Panc1 (cell line): ENCODE measurements at regions not wholly inside any gene's neighbourhood (a gene's known extent, or its start where the extent isn't known, plus 50 kb on each side); places are given as distances from the start of the nearest gene placed in this dataset.

Experiments used
- ATAC-seq: fragments of 200-7000 bp; cut with Tn5 transposase; 2 replicates; pipeline ENCODE4 v1.9.1; 2020; ENCODE audit warnings: mild to moderate bottlenecking, moderate library complexity
- BruUV-seq: library from RNA; stranded (reverse); fragments of 400-500 nt; replicated peaks from 2 replicates; lab custom pipeline; 2021; lab: Mats Ljungman, UMichigan
- CTCF ChIA-PET: fragments of 300-600 bp; sonication (Branson Sonifier 250); formaldehyde crosslinking; loops from one replicate; lab custom pipeline; 2022; ENCODE audit warnings: antibody characterized with exemption; lab: Charles Lee
- POLR2A ChIA-PET: fragments of 300-600 bp; sonication (Branson Sonifier 250); formaldehyde crosslinking; loops from one replicate; lab custom pipeline; 2022; ENCODE audit warnings: antibody characterized with exemption; lab: Charles Lee
- DNase-seq: peaks from one replicate; pipeline ENCODE4 v3.0.0-alpha.2; 2010; ENCODE audit warnings: low read depth, low spot score
- H3K27ac ChIP-seq: 2 replicates; pipeline ENCODE4 v1.5.1; 2011; ENCODE audit warnings: mild to moderate bottlenecking, low read length, inconsistent platforms
- H3K27me3 ChIP-seq: fragments of 200-500 bp; sonication (Bioruptor generic); 2 replicates; pipeline ENCODE4 v1.6.0; 2014; ENCODE audit warnings: low read length, inconsistent platforms; ENCODE audit not compliant: control insufficient read depth, insufficient read depth
- H3K36me3 ChIP-seq: fragments of 200-500 bp; sonication (Bioruptor generic); 2 replicates; pipeline ENCODE4 v1.5.1; 2014; ENCODE audit warnings: inconsistent platforms, mild to moderate bottlenecking, low read length, moderate library complexity; ENCODE audit not compliant: control insufficient read depth, insufficient read depth
- H3K4me1 ChIP-seq: 2 replicates; pipeline ENCODE4 v1.5.1; 2011; ENCODE audit warnings: inconsistent platforms, mild to moderate bottlenecking, low read length, moderate library complexity; ENCODE audit not compliant: control insufficient read depth, insufficient read depth
- H3K4me3 ChIP-seq, 2 experiments: 2 replicates each; pipeline ENCODE4 v1.5.1; 2011 to 2012; ENCODE audit warnings: low read depth in 2 of 2, low read length in 2 of 2, mild to moderate bottlenecking in 2 of 2, inconsistent platforms in 1 of 2, moderate library complexity in 1 of 2
- H3K9me3 ChIP-seq: fragments of 200-500 bp; sonication (Bioruptor generic); 2 replicates; pipeline ENCODE4 v1.5.1; 2014; ENCODE audit warnings: low read depth, mild to moderate bottlenecking, inconsistent platforms, low read length, moderate library complexity; ENCODE audit not compliant: control insufficient read depth, insufficient read depth
- CTCF ChIP-seq: fragments of 450-650 bp; IDR thresholded peaks from 2 replicates; pipeline ENCODE4 v1.5.1; 2017; ENCODE audit warnings: mild to moderate bottlenecking
- POLR2AphosphoS5 ChIP-seq: IDR thresholded peaks from 2 replicates; pipeline ENCODE4 v1.6.1; 2012; ENCODE audit warnings: mild to moderate bottlenecking, low read depth, low read length, moderate library complexity
- REST ChIP-seq, 2 experiments: IDR thresholded peaks; 2 replicates each; pipeline ENCODE4 v1.6.1; 2011 to 2012; ENCODE audit warnings: low read depth in 2 of 2, control low read depth in 1 of 2, low read length in 1 of 2, mild to moderate bottlenecking in 1 of 2, moderate library complexity in 1 of 2; ENCODE audit not compliant: insufficient read depth in 1 of 2
- SIN3A ChIP-seq: IDR thresholded peaks from 2 replicates; pipeline ENCODE4 v1.6.1; 2012; ENCODE audit warnings: low read depth, mild to moderate bottlenecking, low read length, moderate library complexity, borderline replicate concordance; ENCODE audit not compliant: insufficient read depth
- TCF7L2 ChIP-seq: IDR thresholded peaks from 2 replicates; pipeline ENCODE4 v1.6.1; 2011; ENCODE audit warnings: mild to moderate bottlenecking, low read depth, low read length, inconsistent platforms
- in situ Hi-C: cut with HindIII; loops from 2 replicates; pipeline ENCODE4 v1.10.0; 2016; ENCODE audit warnings: low sequenced_read_pairs, low pct_unique_long_range_greater_than_20kb
- intact Hi-C: fragments of 100-400 bp; cut with micrococcal nuclease; formaldehyde crosslinking; loops from one replicate; pipeline ENCODE4 v1.10.0; 2022; ENCODE audit not compliant: unreplicated experiment

DNA sequence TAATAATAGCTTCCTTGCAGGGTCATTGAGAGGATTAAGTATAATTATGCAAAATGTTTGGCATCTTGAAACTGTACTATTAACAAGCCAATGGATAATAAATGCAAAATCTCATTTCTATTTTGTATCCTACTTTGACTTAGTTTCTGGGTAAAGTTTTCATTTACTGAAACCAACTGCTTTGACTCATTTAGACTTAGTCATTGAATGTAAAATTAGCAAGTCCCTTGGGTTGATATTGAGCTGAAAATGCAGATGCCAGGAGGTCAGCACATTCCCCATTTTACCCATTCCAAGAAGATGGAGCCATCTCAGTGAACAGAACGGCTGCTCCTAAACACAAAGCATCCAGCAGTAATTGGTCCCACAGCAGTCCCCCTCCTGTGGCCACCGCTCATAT is 74.7 kb upstream of the GATB start:
- Histone ChIP-seq H3K27me3 (no peaks in the 10 kb centered on the region; the same call in 1 of the 2 replicates), H3K4me3 (no peak overlapping the region), H3K9me3 (no peaks in the 10 kb centered on the region), H3K36me3 (no peaks in the 10 kb centered on the region), H3K4me1 (no peaks in the 10 kb centered on the region), H3K27ac (no peak overlapping the region)
- intact Hi-C loops: no loop called here
- DNase-seq (no peak), ATAC-seq (no peak)
- in situ Hi-C loops: no loop called here
- BruUV-seq: no TSS peak
- TF ChIP-seq REST (IDR thresholded peaks at IDR 0.05; ENCODE audit: insufficient read depth in 1 of 2, low read depth in 2 of 2, low read length in 1 of 2) (no peak), TCF7L2 (no peak)
- ChIA-PET CTCF (no interaction called here), POLR2A (no interaction called here)

DNA sequence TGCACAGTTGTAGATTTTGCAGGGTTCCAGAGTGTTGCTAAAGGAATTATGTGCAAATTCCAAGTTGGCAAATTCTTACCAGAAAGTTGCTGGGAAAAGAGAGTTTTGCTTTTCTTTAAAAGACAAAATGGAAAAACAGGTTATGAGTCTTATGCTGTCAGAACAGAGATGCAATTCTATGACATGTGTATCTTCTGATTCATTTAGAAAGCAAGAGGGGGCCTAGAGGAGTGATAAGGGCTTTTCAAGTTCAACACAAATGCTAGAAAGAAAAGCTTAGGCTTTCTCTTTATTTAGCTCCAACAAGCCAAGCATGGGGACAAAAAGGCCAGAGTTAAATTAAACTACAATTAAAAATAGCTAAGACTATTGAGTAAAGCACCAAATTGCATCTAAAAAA is 72.4 kb upstream of the GATB start:
- ATAC-seq (no peak), DNase-seq (no peak)
- no peaks in the 10 kb centered on the region for H3K9me3 ChIP-seq
- intact Hi-C loops (no loop called here), in situ Hi-C loops (no loop called here)
- TF ChIP-seq REST (IDR thresholded peaks at IDR 0.05; ENCODE audit: insufficient read depth in 1 of 2, low read depth in 2 of 2, low read length in 1 of 2): no peak
- no peak for TF ChIP-seq TCF7L2
- no peak for TF ChIP-seq SIN3A
- no peak for TF ChIP-seq CTCF
- no peak for TF ChIP-seq POLR2AphosphoS5
- no peak overlapping the region for H3K27ac ChIP-seq
- no peaks in the 10 kb centered on the region for H3K4me1 ChIP-seq
- no peak overlapping the region for H3K4me3 ChIP-seq
- no peaks in the 10 kb centered on the region for H3K36me3 ChIP-seq
- CTCF ChIA-PET: no interaction called here
- H3K27me3 ChIP-seq: 0 out of 2 replicates have a peak, but pooled peaks cover 2% of the 10 kb centered on the region
- POLR2A ChIA-PET: no interaction called here
- BruUV-seq: no TSS peak
